Right lobe of liver (tissue), 6 donors: ENCODE measurements at regions not wholly inside any gene's neighbourhood (a gene's known extent, or its start where the extent isn't known, plus 50 kb on each side); places are given as distances from the start of the nearest gene placed in this dataset.

Experiments used
- ATAC-seq, 4 donors: fragments of 200-7000 bp; cut with Tn5 transposase; one replicate each; pipeline ENCODE4 v1.9.1; 2020; ENCODE audit warnings: mild to moderate bottlenecking in 4 of 4, moderate library complexity in 4 of 4
- DNase-seq, 3 donors: peaks; one replicate each; pipeline ENCODE4 v3.0.0-alpha.2; 2020
- H3K27ac ChIP-seq, 3 donors: fragments of 200-600 bp; one replicate each; pipeline ENCODE4 v1.8.0; 2022
- H3K27me3 ChIP-seq, 2 donors: fragments of 200-600 bp; one replicate each; pipeline ENCODE4 v1.8.0; 2022
- H3K36me3 ChIP-seq, 4 donors: fragments of 200-600 bp; sonication (generic) in 1 of 4; one replicate each; pipeline versions ENCODE4 v1.5.1 to v1.8.0; 2017 to 2022; ENCODE audit warnings: control low read depth in 1 of 4
- H3K4me1 ChIP-seq, 4 donors: fragments of 200-600 bp; sonication (generic) in 1 of 4; one replicate each; pipeline versions ENCODE4 v1.5.1 to v1.8.0; 2017 to 2022; ENCODE audit warnings: control low read depth in 1 of 4
- H3K4me3 ChIP-seq, 3 donors: fragments of 200-600 bp; one replicate each; pipeline ENCODE4 v1.8.0; 2022
- H3K9me3 ChIP-seq, 4 donors: fragments of 200-600 bp; sonication (generic) in 1 of 4; one replicate each; pipeline versions ENCODE4 v1.5.1 to v1.8.0; 2017 to 2022; ENCODE audit warnings: control low read depth in 1 of 4
- CTCF ChIP-seq, 4 donors: fragments of 200-600 bp in 3 of 4; fragments of 450-650 bp in 1 of 4; IDR thresholded peaks; one replicate each; pipeline versions ENCODE4 v1.5.1 to v1.8.0; 2016 to 2022; ENCODE audit warnings: antibody characterized with exemption in 4 of 4, mild to moderate bottlenecking in 2 of 4
- POLR2A ChIP-seq: fragments of 450-650 bp; IDR thresholded peaks from one replicate; pipeline ENCODE4 v1.6.1; 2017; ENCODE audit warnings: antibody characterized with exemption, mild to moderate bottlenecking
- WGBS: methylation state at CpG from one replicate; pipeline ENCODE4 v1.1.6; 2018; ENCODE audit warnings: low coverage, low lambda C conversion rate; ENCODE audit not compliant: insufficient coverage; ENCODE audit errors: missing lambda C conversion rate; 5-methylcytosine and 5-hydroxymethylcytosine counted together
- intact Hi-C, 2 donors: fragments of 100-400 bp; cut with DNase I; formaldehyde crosslinking; loops; one replicate each; pipeline versions ENCODE4 v1.11.2 to v1.14.1; 2022
- donor health status: DM: no; HTN: yes; CAD: no.
- donor health status: DM: no; HTN: no; CAD: no.
- donor health status: DM: no; HTN: no; CAD: no.
- donor health status: DM: no; HTN: yes; CAD: no.
- donor health status: DM: no; HTN: yes; CAD: no.

GRCh38 chr3:87867001-87867400 is 191.8 kb downstream of the CGGBP1 start:
- Histone ChIP-seq H3K36me3 (no peaks in the 10 kb centered on the region), H3K4me3 (no peak overlapping the region), H3K9me3 (no peaks in the 10 kb centered on the region), H3K4me1 (no peaks in the 10 kb centered on the region), H3K27me3 (no peaks in the 10 kb centered on the region), H3K27ac (no peak overlapping the region)
- WGBS, result 12% methylated on average over 2 of the region's 2 CpGs
- intact Hi-C loops, result no loop called here
- TF ChIP-seq POLR2A (no peak), CTCF (IDR thresholded peaks at IDR 0.05) (no peak)
- ATAC-seq, result no peak
- no peak for DNase-seq

GRCh38 chr3:87856126-87856525 is 202.7 kb downstream of the CGGBP1 start:
- Histone ChIP-seq H3K4me1 (no peaks in the 10 kb centered on the region), H3K36me3 (no peaks in the 10 kb centered on the region), H3K9me3 (no peaks in the 10 kb centered on the region), H3K27me3 (no peaks in the 10 kb centered on the region), H3K4me3 (no peak overlapping the region), H3K27ac (no peak overlapping the region)
- no peak for DNase-seq
- ATAC-seq, result no peak
- 24% methylated on average over 1 of the region's 1 CpG for WGBS
- TF ChIP-seq POLR2A, result no peak
- no peak for TF ChIP-seq CTCF (IDR thresholded peaks at IDR 0.05)
- intact Hi-C loops, result no loop called here

GRCh38 chr3:87855616-87856015 is 203.2 kb downstream of the CGGBP1 start:
- DNase-seq, result no peak
- Histone ChIP-seq H3K27me3 (no peaks in the 10 kb centered on the region), H3K9me3 (no peaks in the 10 kb centered on the region), H3K4me3 (no peak overlapping the region), H3K4me1 (no peaks in the 10 kb centered on the region), H3K27ac (no peak overlapping the region), H3K36me3 (no peaks in the 10 kb centered on the region)
- intact Hi-C loops, result no loop called here
- no peak for ATAC-seq
- TF ChIP-seq POLR2A (no peak), CTCF (IDR thresholded peaks at IDR 0.05) (no peak)
- WGBS, result 40% methylated on average over 3 of the region's 3 CpGs

GRCh38 chr3:87855211-87855610 is 203.6 kb downstream of the CGGBP1 start:
- DNase-seq (no peak), ATAC-seq (no peak)
- WGBS, result 33% methylated on average over 1 of the region's 1 CpG
- H3K27ac ChIP-seq, result no peak overlapping the region
- no peak for TF ChIP-seq POLR2A
- no peak for TF ChIP-seq CTCF (IDR thresholded peaks at IDR 0.05)
- H3K9me3 ChIP-seq, result no peaks in the 10 kb centered on the region
- H3K4me3 ChIP-seq, result no peak overlapping the region
- H3K27me3 ChIP-seq, result no peaks in the 10 kb centered on the region
- H3K36me3 ChIP-seq, result no peaks in the 10 kb centered on the region
- intact Hi-C loops, result no loop called here
- H3K4me1 ChIP-seq, result no peaks in the 10 kb centered on the region

GRCh38 chr3:87848003-87848402 is 210.8 kb downstream of the CGGBP1 start:
- 63% methylated on average over 2 of the region's 2 CpGs for WGBS
- ATAC-seq (no peak), DNase-seq (no peak)
- Histone ChIP-seq H3K27ac (no peak overlapping the region), H3K4me3 (no peak overlapping the region), H3K9me3 (no peaks in the 10 kb centered on the region), H3K27me3 (no peaks in the 10 kb centered on the region), H3K36me3 (no peaks in the 10 kb centered on the region), H3K4me1 (no peaks in the 10 kb centered on the region)
- intact Hi-C loops, result no loop called here
- TF ChIP-seq POLR2A (no peak), CTCF (IDR thresholded peaks at IDR 0.05) (no peak)
